NCI-H82 treated with DMSO at 0.1 percent for 48 hours (cell line): ENCODE measurements at regions not wholly inside any gene's neighbourhood (a gene's known extent, or its start where the extent isn't known, plus 50 kb on each side); places are given as distances from the start of the nearest gene placed in this dataset.
"Not testable (repeated sequence)": the region's sequence is repeated elsewhere in the genome, so short reads cannot be mapped to it uniquely, and the experiment has no call there.

ENCODE experiments used
- DNase-seq: peaks from one replicate; lab custom pipeline; 2025; ENCODE audit not compliant: unreplicated experiment; lab: John Stamatoyannopoulos, UW

DNA sequence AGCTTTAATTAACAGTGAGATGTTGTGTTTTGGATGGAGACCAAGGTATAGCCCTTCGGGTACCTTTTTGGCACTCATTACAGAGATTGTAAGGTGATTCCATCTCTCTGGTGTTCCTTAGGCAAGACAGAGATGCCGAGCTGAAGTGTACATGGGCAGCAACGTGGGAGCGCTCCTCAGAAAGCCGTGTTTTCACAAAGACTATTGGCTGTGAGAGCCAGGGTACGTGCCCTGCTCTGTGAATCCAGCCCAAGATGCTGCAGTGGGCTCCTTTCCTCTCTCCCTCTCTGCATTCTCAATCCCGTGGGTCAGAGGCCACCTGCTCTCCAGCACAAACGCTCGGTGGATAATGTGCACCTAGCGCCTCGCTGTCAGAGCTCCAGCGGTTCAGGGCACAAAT lies 203.0 kb upstream of the EPHA4 start:
- no peak for DNase-seq

DNA sequence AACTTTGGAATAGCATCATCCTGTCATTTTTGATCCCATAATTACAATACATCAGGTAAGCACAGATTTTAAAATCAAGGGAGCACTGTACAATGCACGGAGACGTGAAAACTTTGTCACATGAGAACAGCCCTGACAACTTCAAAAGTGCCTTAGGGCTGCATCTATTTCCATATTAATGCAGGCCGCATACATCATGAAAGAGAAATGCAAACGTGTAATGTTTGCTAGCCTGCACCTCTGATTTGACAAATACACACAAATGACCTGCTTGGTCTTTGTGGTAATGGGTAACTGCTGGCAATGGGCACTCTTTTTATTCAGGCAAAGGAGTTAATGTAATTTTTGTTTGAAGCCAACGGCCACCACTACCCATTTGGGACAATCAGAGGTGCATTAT lies 202.0 kb upstream of the EPHA4 start:
- DNase-seq = no peak

DNA sequence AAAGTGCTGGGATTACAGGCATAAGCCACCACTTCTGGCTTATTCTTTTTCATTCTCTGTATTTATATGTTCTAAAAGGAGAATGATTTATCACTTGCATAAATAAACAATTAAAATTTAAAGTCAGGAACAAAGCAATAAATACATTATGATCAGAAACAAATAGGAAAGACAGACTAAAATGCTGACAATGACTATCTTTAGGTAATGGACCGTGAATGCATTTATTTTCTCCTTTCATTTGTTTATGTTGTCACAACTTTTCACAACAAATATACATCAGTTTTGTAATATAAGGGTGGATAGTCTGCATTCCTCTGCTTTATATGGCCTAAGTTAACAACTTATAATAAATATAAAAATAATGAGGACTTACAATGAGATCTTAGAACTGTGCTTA lies 199.2 kb upstream of the EPHA4 start:
- no peak for DNase-seq

DNA sequence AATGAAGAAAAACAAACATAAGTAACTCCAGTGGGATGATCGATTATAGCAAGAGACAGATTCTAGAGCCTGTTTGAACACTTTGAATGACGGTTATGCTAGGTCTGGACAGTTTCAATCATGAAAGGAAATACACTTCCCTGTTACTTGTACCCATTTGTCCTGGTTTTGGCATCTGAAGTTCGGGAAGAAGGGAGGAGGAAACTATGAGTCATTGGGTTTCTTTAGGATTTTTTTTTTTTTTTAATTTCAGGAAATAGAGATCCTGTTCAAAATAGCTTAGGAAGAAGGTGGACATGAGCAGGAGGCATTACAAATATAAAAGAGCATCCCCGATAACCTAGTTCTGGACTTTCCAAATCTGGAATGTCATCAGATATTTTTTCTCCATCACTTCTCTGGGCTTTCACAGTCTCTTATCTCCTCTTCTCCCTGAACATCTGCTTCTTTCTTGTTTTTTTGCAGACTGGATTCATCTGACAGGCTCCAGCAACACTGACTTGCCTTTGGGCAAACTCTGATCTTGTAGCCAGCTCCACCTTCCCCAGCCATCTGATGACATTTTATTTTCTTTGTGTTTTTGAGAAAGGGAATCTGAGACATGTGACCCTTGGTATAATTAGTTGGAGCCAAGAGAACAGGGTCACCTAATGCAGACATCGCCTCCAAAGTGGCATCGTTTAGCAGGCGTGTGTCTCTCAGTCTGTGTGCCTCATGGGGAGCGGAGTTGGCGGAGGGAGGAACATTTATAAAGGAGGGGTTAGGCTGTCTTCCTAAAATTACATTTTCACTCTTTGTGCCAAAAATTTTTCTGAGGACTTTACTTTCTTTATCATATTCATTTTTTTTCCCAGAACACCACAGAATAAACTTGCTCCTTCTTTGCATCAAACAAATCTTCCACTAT lies 195.3 kb upstream of the EPHA4 start:
- no peak for DNase-seq

DNA sequence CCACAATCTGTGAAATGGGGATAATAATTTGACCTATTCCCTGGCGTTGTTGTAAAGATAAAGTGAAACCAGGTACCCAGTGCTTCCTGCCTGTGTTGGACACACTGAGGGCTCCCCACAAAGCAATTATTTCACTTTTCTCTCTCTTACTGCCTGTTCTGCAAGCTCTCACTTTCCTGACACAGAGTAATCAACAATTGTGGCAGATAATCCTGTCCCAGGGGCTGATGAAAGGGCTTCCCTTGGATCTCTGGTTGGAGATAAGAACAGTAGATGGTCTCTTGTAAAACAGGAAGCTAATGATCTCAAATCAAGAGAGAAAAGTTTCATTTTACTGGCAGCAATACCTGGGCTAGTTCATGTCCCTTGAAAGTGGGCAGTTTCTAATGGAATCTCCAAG lies 190.4 kb upstream of the EPHA4 start:
- DNase-seq = no peak

DNA sequence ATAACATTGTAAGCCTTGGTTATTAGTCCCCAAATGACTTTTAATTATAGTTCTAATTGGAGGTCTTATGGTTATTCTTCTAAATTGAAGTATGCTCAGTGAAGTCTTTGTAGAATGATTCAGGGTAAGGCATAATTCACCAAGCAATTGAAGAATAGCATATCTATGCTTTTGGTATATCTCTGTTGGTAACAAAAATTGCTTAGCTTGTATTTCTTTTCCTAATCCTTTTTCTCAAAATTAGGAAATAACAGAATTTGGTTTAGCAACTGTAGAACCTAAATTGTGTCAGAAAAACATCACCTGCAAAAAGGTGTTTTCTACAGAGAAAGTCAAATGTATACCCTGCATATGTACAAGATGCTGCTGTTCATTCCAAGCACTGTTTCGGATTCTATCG lies 189.2 kb upstream of the EPHA4 start:
- DNase-seq = no peak

DNA sequence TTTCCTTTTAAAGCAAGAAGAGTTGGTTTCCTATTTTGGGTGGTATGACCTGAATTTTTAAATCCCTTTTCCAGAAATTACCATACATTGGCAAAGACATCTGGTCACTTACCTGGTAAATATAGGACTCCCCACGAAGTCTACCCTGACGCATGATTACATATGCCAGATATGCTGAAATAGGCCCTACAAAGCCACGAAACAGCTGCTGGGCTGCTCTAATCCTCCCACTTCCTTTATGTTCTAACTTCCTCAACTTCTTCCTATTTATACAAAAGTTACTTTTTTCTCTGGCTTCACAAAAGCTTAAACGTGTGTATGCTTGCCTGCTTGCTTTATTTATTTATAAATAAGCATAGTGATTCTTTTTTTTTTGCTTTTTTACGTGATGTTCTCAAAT lies 186.0 kb upstream of the EPHA4 start:
- DNase-seq = no peak

DNA sequence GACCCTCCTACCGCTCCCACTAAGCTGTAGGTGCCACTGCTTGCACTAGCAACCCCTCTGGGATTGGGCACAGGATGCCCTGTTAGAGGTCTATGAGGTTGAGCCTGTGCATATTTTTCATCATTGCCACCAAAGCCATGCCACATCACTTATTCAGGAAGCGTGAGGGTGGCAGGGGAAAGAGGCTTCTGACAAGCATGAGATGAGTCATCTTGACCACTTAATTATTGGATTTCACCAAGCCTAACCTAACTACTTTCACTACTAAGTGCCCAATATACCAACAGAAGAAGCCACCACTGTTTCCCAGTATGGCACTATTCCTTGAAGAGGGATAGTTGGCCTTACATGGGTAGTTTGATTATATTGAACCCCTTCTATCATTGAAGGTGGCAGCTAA lies 181.3 kb upstream of the EPHA4 start:
- DNase-seq = no peak

DNA sequence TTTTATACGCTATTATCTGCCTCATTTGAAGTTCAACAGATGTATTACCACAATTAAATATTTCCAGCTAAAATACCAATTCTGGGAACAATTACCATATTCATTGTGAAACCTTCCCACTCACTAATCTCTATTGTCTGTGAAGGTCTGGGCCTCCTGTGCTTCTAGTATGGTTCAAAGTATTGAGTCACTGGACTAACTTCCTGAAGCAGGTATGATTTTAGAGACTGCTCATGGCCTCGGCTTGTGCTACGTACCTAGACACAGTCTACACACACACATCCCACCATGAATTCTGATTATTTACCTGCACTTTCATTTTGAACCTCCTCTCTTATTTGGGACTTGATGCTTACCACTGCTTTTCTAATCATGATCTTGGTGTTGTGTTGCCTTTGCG lies 180.7 kb upstream of the EPHA4 start:
- DNase-seq = no peak

DNA sequence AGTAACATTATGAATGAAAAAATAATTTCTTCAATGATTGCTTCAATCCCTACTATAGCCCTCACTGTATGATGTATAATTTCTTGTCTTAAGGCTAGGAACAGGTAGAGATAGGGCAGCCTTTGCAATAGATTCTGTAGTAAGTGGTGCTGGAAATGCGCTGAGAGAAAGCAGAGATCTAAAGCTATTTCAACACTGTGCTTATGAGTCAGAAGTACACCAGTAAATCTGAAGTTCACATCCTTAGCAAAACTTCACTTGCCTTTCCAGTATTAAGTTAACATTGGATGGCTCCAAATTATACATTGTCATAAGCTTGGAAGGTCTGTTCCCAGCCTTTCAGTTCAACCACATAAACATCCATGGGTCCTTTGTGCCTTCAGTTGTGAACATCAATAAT lies 178.2 kb upstream of the EPHA4 start:
- no peak for DNase-seq

DNA sequence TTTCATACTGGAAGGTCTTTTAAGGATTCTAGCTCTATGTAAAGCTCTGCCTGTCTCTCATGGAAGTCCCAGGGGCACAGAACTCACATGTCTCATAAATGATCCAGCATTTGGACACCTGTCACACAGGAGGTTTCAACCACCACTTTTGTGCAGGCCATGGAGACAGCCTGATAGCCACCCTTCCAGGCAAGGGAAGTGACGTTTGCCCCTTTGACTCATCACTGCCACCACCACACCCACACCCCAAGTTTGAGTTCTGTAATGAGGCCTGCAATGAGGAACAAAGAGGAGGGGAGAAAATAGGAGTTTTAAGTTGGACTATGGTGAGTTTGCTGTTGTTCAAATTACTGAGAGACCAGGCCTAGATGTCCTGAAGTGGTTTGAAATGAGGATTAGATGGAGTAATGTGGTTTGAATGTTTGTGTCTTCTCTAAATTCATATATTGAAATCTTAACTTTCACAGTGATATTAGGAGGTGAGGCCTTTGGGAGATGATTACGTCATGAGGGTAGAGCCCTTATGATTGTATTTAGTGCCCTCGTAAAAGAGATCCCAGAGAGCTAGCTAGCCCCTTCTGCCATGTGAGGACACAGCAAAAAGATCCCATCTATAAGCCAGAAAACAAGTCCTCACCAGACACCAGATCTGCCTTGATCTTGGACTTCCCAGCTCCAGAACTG lies 175.3 kb upstream of the EPHA4 start:
- no peak for DNase-seq

DNA sequence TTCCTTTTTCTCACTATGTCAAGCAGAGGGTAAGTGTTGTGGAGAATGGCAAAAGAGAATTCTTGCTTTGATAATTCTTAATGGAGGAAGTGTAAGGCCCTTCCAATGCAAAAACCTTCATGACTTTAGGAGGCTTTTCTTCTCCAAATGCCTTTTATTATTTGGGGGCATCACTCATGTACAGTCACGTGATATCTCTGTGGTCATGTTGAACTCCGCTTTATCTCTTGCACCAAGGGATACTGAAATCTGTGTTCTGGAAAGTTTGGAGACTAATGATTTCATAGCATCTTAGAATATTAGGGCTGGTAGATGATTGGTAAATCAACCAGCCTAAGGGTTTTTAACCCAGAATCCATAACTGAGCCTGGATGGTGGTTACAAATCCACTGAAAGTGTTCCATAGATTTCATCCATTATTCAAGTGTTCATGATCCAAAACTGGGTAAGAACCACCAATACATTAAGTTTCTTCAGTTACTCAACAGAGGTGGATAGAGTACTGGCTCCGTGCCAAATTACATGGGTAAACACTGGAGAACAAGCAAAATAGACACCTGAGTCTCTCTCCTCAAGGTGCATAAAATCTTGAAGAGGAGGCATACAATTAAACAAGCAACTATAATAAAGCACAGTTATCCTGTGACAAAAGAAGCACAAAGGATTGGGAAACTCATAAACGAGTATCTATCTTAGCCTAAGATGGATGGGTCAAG lies 169.6 kb upstream of the EPHA4 start:
- no peak for DNase-seq

DNA sequence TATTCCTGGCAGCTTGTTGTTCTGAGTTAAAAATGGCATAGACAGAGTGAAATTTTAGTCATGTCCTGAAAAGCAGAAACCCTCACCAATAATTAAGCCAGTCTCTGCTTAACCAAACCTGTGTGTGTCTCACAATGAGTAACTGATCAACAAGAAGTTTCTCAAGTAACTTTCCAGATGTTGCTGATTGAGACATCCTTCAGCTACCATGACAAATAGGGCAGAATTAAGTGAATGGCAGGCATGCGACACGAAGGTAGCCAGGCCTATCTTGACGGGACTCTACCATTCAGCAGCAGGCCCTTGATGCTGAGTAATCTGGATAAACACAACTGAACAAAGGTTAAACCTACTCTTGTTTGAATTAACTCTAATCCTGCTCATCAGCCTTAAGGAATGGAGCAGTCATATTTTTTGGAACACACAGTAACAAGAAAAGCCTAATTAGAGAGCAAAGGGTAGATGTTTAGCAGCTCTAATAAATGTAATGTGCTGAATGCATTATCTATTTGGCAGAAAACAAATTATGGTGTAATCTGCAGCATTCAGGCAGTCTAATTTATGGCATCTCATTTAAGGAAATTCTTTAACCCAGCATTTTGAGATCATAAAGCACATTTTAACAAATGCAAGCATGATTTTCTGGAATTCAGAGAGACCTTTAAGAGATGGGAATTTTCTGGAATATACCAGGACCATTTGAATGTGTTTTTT lies 159.5 kb upstream of the EPHA4 start:
- DNase-seq = no peak

DNA sequence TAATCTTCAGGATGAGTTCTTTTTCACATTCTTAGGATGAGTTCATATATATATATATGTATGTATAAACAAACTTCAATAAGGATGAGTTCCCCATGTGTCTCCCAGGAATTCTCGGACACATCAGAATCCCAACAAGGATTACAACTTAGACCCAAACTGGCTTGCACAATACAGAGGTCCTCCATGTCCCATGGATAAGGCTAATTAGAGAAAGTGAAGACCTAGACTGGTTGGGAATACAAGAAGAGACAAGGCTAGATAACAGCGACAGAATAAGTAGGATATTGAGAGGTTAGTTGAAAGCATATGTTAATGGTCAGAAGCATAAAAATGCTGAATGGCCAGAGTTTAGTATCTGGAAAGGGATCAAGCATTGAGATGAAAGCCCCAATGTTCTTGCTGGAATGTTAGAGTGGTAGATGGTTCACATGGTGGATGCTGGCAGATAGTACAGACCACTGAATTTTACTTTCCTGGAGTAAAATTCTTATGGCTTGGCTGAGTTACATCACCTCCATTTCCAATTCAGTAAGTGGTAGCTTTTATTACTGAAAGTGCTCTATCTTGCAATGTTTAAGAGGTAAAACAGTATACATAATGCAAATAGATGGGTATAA lies 154.9 kb upstream of the EPHA4 start:
- no peak for DNase-seq

DNA sequence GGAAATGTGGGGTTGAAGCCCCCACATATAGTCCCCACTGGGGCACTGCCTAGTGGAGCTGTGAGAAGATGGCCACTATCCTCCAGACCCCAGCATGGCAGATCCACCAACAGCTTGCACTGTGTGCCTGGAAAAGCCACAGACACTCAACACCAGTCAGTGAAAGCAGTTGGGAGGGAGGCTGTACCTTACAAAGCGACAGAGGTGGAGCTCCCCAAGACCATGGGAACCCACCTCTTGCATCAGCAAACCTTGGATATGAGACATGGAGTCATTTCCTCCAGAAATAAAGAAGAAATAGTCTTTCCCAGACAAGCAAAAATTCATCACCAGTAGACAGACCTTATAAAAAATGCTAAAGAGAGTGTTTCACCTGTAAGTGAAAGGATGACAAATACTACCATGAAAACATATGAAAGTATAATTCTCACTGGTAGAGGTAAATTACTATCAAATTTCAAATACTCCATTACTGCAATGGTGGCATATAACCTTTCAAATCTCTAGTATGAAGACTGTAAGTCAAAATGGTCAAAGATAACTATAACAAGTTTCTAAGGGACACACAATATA lies 152.6 kb upstream of the EPHA4 start:
- DNase-seq = no peak

DNA sequence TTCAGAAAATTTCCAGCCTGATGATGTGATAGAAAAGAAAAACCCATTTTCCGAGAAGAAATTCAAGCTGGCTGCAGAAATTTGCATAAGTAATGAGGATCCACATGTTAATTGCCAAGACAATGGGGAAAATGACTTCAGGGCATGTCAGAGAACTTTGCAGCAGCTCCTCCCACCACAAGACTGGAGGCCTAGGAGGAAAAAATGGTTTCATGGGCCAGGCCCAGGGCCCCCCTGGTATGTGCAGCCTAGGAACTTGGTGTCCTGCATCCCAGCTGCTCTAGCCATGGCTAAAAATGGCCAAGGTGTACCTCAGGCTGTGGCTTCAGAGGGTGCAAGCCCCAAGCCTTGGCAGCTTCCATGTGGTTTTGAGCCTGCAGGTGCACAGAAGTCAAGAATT lies 152.0 kb upstream of the EPHA4 start:
- DNase-seq = not testable (repeated sequence)

DNA sequence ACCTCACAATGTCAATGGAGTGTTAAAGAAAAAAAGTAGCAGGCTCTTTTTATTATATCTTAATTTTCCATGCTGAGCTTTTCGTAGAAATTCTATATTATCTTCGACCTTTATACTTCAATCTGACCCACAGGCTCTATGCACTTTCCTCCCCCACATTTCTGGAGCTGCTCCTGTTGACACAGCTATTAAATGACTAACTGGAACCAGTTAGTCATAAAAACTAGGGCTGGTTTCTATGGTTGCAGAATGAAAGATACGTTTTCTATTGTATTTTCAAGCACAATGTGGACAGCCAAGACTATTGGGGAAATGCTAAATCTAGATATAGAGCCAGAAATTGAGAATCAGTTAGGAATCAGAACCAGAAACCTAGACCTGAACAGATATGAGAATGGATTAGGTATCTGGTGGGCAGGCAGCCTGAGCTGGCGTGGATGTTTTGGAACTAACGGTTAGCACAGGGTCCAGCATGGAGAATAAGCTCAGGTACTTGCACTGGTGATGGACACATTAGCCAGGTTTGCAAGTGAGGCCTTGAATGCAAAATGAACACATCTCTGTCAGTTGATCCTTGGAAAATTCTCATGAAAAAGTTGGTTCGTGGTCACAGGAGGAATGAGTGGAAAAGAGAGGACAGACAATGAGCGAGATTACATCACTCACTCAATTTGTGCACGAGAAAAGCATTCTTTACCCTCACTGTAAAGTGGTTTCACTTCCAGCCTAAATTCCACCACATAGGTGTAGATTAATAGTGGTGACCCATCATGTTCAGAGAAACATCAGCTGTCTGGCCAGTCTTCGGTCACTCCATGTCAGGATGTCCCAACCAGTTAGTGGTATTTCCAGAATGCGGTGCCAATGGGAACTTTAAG lies 144.6 kb upstream of the EPHA4 start:
- no peak for DNase-seq

DNA sequence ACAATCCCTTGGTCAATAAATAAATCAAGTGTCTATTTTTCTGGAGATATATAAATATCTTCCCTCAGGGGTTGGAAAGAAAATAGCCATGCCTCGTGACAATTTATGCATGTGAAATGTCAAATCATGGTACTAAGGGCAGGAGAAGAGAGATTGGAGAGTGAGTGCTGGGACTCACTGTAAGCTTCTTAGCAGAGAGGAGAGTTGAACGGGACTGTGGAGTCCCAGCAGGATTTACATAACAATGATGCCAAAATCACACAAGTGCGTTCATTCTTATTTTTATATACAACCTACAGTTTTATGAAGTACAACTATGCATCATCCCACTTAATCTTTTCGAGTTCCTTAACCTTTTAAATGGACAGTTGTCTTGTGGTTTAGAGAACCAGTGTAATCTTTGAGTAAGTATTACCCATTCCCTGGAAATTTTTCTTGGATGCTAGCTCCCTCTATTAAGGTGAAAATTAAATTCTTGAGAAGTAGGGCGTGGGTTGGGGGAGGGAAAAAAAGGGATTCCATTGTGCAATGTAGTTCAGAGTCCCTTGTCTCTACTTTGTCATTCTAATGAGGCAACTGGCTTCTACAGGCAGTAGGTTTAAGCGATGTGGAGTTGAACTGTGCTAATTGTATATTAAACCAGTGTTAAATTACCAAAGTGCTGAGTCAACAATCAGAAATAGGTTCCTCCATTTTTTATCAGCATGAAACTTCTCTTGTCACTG lies 143.6 kb upstream of the EPHA4 start:
- DNase-seq = no peak

DNA sequence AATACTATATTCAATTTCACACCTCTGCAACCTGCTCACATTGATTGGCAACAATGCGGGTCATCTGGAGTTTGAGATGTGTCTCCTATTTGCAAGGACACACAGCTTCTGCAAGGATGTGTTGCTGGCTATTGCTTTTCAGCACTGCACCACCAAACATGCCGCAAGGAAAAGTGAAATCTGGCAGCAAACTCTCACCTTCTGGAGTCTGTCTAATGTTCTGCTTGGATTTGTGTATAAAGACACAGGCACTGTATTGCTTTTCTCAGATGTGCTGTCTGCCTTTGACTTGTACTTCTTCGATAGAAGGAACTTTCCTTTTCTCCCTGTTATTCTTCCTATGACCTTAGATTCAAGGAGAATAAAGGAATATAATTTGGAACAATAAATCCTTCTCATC lies 138.6 kb upstream of the EPHA4 start:
- no peak for DNase-seq
